ENCODE measurements at regions not wholly inside any gene's neighbourhood (a gene's known extent, or its start where the extent isn't known, plus 50 kb on each side); places are given as distances from the start of the nearest gene placed in this dataset.

DNA sequence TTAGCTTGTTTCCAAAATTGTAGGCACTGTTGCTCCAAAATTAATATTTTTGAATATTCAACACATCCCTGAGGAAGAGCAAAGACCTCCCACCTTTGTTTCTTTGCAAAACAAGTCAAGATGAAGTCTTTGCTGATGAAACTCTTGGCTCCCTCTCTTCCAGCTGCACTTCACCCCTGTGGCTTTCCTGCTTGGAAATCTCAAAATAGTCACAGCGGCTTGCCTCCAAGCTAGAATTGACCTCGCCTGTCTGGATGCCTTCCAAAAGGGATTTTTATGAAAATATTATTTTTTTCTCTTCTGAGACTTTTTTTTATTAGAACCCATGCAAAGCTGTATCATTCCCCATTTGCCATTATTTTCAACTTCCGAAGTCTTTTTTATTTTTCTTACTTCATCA, 71.1 kb upstream of the MROH9 start:
- DNase-seq (ENCODE audit: low read depth, low spot score), result no peak

DNA sequence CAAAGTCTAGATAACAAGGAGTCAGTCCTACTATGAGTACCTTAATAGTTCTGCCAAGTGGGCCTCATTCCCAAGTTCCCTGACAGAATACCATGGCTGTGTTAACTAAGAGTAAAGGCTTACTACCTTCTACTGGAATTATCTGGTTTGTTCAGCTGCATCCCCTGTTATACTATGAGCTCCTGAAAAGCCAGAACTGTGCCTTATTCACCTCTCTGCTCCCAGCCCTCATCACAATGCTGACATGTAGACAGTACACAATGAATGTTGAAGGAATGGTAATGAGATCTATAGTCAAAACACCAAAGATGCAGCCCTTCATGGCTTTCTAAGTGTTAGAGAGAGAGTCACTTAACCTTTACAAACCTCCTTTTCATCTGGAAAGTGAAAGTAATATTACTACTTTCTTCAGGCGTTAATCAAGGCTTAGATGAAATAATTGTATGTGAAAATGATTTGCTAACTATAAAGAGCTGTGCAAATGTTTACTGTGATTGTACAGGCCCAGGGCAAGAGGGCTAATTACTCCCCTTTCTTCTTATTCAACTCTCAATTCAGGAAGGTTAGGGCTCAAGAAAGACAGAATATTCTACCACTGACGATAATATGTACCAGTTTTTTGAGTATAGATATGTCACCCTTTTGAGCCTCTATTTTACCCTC, 70.3 kb upstream of the MROH9 start:
- no peak for DNase-seq (ENCODE audit: low read depth, low spot score)

DNA sequence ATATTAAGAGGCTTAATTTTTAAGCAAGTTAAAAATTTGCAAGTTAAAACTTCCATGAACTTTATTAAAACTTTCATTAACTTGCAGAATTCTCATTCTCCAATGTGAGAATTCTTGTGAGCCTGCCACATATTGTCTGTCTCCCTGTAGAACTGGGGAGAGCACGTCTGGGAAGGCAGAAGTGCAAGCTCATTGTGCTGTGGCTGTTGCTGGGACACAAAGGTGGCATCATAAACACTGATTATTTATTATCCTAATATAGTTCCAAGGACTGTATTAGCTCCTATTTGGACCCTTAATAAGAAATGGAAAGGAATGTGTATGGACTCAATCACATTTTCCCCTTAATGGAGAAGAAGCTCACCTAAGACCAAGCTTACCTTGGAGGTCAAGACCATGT, 68.7 kb upstream of the MROH9 start:
- no peak for DNase-seq (ENCODE audit: low read depth, low spot score)

DNA sequence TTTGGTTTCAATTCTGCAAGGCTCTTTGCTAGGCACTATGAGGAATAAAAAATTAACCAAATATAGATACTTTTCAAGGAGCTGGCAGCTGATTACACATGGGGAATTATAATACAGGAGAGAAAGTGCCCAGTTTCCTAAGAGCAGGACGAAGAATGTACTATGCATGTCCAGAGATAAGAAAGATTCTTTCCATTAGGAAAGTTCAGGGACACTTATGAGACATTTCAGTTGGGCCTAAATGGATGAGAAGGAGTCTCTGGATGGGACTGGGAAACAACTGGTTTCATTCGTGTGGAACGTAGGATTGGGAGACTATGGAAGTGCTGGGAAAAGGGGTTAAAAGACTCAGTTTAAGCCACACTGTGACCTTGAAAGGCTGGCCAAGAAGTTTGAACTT, 63.5 kb upstream of the MROH9 start:
- DNase-seq (ENCODE audit: low read depth, low spot score), result no peak

DNA sequence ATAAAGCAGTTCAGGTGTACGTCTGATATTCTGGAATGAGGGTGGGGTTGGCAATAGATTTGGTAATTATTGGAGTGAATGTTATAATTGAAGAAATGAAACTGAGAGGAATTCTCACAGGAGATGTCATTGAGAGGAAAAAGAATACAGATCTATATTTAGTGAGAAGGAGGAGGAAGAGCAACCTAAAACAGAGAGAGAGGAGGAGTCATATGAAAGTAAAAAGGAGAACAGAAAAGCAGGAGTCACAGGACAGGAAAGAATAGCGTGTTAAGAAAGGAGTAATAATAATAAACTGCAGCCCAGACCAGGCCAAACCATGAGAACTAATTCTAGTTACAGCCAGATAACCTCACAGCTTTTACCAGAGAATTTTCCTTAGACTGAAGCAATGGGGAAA, 62.7 kb upstream of the MROH9 start:
- no peak for DNase-seq (ENCODE audit: low read depth, low spot score)

DNA sequence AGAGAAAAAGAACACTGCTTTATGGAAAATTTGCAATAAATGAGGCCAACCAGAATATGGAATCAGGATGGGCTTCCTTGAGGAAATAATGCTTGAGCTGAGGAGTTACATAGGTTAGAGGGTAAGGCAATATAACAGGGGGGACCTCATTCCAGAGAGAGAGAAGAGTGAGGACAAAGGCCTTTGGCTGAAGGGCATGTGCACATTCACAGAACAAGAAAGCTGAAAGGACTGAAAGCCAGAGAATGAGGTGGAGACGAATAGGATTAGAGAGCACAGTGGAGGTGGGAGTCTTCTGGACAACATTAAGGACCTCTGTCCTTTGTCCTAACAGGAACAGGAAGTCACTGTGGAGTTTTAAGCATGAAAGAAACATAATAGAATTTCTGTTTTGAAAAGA, 60.7 kb upstream of the MROH9 start:
- no peak for DNase-seq (ENCODE audit: low read depth, low spot score)

DNA sequence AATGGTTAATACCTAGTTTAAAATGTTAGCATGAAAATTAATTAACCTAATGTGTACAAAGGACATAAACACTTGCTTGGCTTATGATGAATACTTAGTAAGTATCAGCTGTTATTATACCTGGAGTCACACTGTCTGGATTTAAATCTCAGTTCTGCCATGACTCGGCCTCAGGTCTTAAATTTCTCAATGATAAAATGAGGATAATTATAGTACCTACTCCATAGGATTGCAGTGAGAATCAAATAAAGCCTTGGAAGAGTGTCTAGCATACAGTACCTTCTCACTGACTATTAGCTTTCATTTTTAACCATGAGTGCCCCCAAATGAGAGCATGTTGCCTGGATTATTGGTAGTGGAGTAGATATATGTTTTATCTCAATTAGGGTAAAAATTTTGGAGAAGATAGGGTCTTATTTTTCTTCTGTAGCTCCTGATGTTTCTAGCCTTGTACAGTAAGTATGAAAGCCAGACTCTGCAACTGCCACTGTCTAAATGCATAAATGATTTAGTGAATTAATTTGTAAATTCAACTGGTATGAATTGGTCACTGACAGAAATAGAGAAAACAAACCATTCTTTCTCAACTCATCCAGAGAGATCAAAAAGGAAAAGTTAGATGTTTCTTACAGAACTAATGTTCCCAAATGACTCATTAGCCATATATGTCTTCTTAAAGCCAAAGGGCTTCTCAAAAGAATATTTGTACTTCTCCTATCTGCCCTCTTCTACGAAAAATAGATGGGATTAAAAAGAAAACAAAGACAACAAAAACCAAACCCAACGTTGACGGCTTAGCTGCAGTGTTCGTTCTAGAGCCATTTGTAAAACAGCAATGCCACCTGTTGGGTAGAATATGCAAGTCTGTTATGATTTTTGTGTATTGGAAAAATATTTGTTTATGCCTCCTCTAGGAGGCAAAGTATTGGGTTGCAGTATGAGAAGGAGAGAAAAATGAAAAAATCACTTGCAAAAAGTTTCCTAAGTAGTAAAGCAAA, 53.8 kb upstream of the MROH9 start:
- DNase-seq (ENCODE audit: low read depth, low spot score), result peak; percentile 55
